ENCODE measurements at regions not wholly inside any gene's neighbourhood (a gene's known extent, or its start where the extent isn't known, plus 50 kb on each side); places are given as distances from the start of the nearest gene placed in this dataset.

DNA sequence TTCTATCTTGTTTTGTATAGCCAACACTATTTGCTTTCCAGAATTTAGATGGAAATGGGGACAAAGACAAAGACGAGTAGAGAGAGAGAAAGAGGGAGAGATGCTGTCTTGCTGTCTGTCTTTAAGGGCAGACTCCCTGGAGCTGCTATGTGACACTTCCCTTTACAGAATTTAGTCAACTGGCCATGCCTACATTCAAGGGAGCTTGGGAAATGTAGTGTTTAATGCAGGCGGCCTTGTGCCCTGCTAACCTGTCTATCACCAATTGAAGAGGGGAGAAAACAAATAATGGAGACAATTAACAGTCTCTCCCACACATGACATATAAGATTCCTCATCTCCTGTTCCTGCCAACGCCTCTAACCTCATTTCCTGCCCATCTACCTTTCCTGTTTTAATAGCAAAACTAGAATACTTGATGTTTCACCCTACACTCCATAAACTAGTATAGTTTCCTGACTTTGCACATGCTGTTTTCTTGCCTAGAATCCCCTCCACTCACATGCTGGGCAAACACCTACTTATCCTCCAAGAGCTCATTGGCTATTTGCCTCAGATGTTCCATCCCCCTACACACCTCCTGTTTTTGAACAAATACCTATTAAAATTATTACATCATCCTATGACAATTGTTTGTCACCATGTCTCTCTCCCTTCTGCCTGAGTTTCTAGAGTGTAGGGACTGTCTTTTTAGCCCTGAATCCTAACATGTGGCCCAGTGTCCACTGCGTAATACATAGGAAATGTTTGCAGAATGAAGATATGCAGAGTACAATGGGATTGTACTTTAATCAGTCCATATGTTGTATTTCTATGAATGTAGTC lies 117.2 kb downstream of the SLC25A24 start:
- TF ChIP-seq ZFX (IDR thresholded peaks at IDR 0.05; ENCODE audit: borderline replicate concordance) = no peak
- TF ChIP-seq, protein P1, sequence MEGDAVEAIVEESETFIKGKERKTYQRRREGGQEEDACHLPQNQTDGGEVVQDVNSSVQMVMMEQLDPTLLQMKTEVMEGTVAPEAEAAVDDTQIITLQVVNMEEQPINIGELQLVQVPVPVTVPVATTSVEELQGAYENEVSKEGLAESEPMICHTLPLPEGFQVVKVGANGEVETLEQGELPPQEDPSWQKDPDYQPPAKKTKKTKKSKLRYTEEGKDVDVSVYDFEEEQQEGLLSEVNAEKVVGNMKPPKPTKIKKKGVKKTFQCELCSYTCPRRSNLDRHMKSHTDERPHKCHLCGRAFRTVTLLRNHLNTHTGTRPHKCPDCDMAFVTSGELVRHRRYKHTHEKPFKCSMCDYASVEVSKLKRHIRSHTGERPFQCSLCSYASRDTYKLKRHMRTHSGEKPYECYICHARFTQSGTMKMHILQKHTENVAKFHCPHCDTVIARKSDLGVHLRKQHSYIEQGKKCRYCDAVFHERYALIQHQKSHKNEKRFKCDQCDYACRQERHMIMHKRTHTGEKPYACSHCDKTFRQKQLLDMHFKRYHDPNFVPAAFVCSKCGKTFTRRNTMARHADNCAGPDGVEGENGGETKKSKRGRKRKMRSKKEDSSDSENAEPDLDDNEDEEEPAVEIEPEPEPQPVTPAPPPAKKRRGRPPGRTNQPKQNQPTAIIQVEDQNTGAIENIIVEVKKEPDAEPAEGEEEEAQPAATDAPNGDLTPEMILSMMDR (IDR thresholded peaks at IDR 0.05) = no peak
- H3K27ac ChIP-seq = peak overlapping the region; percentile 54

DNA sequence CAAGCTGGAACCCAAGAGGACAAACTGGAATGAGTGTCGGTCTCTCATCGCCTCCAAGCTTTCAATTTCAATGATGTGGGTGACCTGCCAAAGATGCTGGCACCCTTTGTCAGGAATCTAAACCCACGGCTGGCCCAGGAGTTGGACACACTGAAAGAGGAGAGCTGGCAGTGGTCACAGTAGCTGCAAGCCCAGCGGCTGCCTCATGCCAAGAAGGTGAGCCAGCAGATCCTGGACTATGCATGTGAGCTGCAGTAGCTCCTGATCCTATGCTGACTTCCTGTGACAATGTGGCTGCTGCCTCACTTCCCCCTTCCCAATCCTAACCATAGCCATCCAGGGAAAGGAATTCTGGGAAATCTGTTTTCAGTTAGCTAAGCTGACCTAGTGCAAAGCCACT lies 117.0 kb upstream of the VAV3 start:
- no peak overlapping the region for H3K27ac ChIP-seq
- TF ChIP-seq, protein P1 (IDR thresholded peaks at IDR 0.05) = no peak
- TF ChIP-seq ZFX (IDR thresholded peaks at IDR 0.05; ENCODE audit: borderline replicate concordance) = no peak

DNA sequence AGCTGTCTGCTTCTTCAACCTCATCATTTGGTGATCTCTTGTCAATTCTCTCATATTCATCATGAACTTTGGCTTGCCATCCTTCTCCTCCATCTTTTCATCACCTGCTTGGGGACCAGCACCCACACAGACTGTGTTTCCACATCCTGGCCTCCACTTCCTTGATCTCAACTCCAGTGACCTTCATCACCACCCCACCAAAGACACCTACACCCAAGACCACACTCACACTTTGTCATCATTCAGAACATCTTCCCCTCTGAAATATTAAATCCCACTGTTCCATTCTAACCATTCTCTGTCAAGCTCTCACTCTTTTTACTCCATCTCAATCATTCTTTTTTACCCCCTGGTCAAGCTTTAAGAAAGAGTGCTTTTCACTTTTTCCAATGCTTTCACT lies 115.5 kb upstream of the VAV3 start:
- H3K27ac ChIP-seq = no peak overlapping the region
- no peak for TF ChIP-seq ZFX (IDR thresholded peaks at IDR 0.05; ENCODE audit: borderline replicate concordance)
- TF ChIP-seq, protein P1 (IDR thresholded peaks at IDR 0.05) = no peak

DNA sequence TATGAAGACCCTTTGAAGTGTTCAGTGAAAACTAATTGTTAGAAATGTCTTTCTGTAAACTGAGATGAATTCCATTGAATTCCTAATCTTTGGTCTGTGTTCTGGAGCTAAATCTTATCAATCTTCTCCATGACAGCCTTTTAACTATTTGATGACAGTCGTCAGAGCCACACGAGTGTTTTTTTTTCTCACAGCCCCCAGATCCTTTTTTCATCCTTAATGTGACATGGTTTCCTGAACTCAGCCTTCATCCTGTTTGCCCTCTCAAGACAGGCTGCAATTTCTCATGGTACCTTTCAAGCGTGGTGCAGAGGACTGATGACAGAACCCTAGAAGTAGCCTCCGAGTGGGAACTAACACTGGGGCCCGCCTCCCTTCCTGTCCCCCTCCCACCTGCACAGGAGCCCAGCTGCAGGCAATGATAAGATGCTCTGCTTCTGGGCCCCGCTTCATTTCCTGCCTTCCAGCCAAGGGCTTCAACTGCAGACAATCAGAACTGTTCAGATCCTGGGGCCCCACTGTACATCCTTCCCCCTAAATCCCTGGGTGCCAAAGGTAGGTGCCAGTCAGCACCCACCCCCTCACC lies 114.6 kb upstream of the VAV3 start:
- no peak for TF ChIP-seq ZFX (IDR thresholded peaks at IDR 0.05; ENCODE audit: borderline replicate concordance)
- H3K27ac ChIP-seq = no peak overlapping the region

DNA sequence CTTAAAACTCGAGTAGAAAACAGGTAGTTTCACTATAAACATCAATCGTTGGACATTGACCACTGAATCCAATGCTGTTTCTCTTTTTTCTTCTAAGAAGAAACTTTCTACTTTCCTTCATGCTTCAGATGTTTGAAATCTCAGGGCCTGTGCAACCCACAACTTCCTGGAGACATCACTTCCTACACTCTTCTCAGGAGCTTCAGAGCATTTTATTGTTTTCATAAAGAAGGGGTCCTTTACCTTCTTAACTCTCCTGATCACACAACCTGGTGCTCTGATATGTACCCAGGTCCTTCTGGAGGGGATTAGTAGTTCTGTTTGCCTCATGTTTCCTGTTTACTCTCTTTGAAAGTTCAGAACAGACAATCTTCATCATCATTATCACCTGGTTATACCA lies 113.0 kb upstream of the VAV3 start:
- no peak overlapping the region for H3K27ac ChIP-seq
- TF ChIP-seq, protein P1 (IDR thresholded peaks at IDR 0.05) = no peak
- no peak for TF ChIP-seq ZFX (IDR thresholded peaks at IDR 0.05; ENCODE audit: borderline replicate concordance)

DNA sequence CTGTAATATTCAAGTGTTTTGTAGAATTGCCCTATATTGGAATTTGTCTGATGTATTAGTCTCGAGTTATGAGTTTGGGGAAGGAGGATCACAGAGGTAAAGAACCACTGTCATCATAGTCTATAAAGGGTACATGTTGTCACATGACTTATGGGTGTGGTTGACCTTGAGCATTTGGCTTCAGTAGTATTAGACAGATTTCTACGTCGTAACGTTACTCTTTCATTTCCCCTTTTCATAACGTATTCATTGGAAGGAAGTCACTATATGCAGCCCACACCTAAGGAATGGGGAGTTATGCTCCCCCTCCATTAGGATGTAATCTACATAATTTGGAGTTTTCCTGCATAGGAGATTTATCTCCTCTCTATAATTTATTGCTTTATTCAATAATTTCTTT lies 110.1 kb upstream of the VAV3 start:
- TF ChIP-seq, protein P1 (IDR thresholded peaks at IDR 0.05) = no peak
- TF ChIP-seq ZFX (IDR thresholded peaks at IDR 0.05; ENCODE audit: borderline replicate concordance) = no peak
- no peak overlapping the region for H3K27ac ChIP-seq

DNA sequence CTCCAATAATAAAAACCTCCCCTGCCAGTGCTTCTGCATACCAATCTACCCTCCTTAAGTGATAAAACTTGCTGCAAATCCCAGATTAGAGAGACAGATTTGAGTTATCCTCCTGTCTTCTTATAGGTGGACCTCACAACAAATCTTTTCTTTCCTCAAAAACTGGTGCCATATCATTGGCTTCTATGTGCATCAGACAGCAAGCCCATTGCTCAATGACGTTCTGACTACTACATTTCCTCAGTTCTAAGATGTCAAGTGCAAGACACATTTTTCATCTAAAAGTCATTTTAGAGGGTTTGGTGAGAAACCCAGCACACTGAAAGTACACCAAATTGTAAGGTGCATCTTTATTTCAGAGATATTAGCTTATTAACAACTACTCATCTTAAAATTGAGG lies 107.8 kb upstream of the VAV3 start:
- no peak overlapping the region for H3K27ac ChIP-seq
- TF ChIP-seq, protein P1 (IDR thresholded peaks at IDR 0.05) = no peak
- no peak for TF ChIP-seq ZFX (IDR thresholded peaks at IDR 0.05; ENCODE audit: borderline replicate concordance)

Measured in 22Rv1 (cell line).